Fibroblast of mammary gland (primary cell): ENCODE measurements at regions not wholly inside any gene's neighbourhood (a gene's known extent, or its start where the extent isn't known, plus 50 kb on each side); places are given as distances from the start of the nearest gene placed in this dataset.

Experiments
- DNase-seq: peaks from one replicate; pipeline ENCODE4 v3.0.0-alpha.2; 2010; ENCODE audit warnings: low read depth
- H3K4me3 ChIP-seq: 2 replicates; pipeline ENCODE4 v1.5.1; 2011; ENCODE audit warnings: low read depth, mild to moderate bottlenecking, low read length, moderate library complexity; ENCODE audit not compliant: control insufficient read depth
- TF ChIP-seq, protein P1 (sequence below): conservative IDR thresholded peaks from 2 replicates; pipeline ENCODE4 v1.5.1; 2011; ENCODE audit warnings: low read depth, low read length, inconsistent platforms; ENCODE audit not compliant: control insufficient read depth, insufficient read depth

GRCh38 chr12:107360033-107360432 is 266.7 kb upstream of the CRY1 start:
- DNase-seq: no peak
- H3K4me3 ChIP-seq: no peak overlapping the region
- TF ChIP-seq, protein P1, sequence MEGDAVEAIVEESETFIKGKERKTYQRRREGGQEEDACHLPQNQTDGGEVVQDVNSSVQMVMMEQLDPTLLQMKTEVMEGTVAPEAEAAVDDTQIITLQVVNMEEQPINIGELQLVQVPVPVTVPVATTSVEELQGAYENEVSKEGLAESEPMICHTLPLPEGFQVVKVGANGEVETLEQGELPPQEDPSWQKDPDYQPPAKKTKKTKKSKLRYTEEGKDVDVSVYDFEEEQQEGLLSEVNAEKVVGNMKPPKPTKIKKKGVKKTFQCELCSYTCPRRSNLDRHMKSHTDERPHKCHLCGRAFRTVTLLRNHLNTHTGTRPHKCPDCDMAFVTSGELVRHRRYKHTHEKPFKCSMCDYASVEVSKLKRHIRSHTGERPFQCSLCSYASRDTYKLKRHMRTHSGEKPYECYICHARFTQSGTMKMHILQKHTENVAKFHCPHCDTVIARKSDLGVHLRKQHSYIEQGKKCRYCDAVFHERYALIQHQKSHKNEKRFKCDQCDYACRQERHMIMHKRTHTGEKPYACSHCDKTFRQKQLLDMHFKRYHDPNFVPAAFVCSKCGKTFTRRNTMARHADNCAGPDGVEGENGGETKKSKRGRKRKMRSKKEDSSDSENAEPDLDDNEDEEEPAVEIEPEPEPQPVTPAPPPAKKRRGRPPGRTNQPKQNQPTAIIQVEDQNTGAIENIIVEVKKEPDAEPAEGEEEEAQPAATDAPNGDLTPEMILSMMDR: no peak

DNA sequence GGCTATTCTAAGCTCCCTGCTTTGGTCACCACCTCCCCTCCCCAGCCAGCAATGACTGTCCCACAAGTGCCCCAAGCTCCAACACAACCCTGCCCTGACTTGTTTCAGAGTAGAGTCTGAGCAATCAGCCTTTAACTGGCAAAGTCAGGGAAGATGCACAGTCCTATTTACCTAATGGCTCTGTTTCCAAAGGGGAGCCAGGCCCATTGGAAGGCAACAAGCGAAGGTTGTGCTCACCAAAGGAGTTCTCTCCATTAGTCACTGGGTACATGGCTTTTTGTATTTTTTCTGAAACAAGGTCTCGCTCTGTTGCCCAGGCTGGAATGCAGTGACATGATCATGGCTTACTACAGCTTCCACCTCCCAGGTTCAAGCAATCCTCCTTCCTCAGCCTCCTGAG is 267.1 kb upstream of the CRY1 start:
- TF ChIP-seq, protein P1: no peak
- no peak overlapping the region for H3K4me3 ChIP-seq
- DNase-seq: no peak

DNA sequence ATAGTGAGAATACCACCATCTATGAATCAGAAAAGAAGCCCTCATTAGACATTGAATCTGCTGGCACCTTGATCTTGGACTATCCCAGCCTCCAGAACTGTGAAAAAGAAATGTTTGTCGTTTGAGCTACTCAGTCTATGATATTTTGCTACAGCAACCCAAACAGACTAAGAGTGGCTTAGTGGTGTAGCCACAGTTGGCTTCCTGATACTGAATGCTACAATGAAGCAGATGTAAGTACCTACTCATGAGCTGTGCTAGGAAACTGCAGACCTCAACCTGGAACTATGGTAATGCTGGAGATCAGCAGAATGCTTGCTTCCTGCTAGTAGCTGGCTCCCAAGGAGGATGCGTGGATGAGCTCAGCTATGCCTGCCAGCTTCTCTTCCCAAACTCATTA is 268.6 kb upstream of the CRY1 start:
- TF ChIP-seq, protein P1: no peak
- no peak overlapping the region for H3K4me3 ChIP-seq
- no peak for DNase-seq

DNA sequence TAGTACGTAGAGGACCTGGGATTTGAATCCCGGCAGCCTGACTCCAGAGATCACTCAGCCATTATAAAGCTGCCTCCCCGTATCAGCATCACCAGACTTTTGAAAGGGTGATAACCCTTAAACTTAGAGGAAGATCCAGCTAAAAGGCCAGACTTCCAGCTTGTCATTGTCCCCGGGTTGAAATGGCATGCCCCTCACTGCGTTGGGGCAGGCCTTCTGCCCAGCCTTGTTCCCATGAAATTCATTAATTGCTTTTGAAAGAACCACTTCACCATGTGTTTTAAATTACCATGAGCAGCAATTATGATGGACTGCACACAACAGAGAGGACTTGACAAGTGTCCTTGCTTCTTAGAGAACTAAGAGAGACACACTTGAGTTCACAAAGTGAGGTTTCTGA is 269.6 kb upstream of the CRY1 start:
- no peak for DNase-seq
- no peak overlapping the region for H3K4me3 ChIP-seq
- TF ChIP-seq, protein P1: no peak

DNA sequence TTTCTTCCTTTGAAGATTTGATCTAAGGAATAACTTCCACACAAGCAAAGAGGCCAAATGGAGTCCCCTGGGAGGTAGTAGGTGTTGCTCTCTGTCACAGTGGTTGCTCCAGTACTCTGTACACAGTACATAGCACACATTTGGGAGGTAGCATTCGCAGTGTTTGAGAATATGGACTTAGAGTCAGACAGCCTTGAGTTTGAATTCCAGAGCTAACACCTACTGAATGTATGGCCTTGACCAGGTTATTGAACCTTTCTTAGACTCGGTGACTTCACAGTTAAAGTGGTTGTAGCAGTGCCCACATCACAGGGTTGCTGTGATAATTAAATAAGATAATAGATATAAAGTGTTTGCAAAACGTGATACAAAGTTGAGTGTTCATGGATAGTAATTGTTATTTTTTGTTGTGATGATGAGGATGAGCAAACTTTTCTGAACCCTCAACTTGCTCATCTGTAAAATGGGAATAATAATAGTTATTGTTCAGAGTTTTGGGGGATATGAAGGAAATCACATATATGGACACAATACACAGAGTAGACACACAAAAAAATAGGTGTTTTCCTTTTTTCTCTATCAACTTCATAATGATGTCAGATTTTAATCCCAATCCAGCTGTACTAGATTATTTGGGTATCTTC is 271.6 kb upstream of the CRY1 start:
- no peak overlapping the region for H3K4me3 ChIP-seq
- TF ChIP-seq, protein P1: no peak
- DNase-seq: no peak

DNA sequence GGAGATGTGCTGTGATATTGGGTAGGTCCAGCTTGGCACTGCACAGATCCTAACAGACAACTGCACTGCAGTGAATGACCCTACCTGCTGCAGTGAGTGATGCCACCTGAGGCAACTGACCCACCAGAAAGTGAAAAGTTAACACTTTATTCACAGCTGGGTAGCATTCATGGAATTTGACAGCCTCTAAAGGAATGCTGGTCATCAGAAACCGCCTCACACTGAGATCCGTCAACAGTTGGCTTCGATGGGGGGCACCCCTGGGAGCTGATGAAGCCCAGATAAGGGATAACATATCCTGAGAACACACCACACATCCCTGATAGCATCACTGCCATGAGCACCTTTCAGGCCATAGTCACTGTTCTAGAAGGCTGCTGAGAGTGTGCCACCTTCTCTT is 272.4 kb upstream of the CRY1 start:
- no peak overlapping the region for H3K4me3 ChIP-seq
- TF ChIP-seq, protein P1: no peak
- DNase-seq: no peak

GRCh38 chr12:107366322-107366721 is 273.0 kb upstream of the CRY1 start:
- DNase-seq: no peak
- TF ChIP-seq, protein P1: no peak
- H3K4me3 ChIP-seq: no peak overlapping the region
